H1 (cell line): ENCODE measurements at regions not wholly inside any gene's neighbourhood (a gene's known extent, or its start where the extent isn't known, plus 50 kb on each side); places are given as distances from the start of the nearest gene placed in this dataset.

Experiments
- CEBPB ChIP-seq: IDR thresholded peaks from 2 replicates; pipeline ENCODE4 v1.6.1; 2012; ENCODE audit warnings: low read depth, low read length
- CHD1 ChIP-seq: IDR thresholded peaks from 2 replicates; pipeline ENCODE4 v1.6.1; 2012; ENCODE audit warnings: low read depth, low read length, improper control_type of control experiment
- CHD7 ChIP-seq: fragments of 300-600 bp; sonication (generic); IDR thresholded peaks from 2 replicates; pipeline ENCODE4 v1.7.1; 2012; ENCODE audit warnings: low read length, moderate library complexity, mild to moderate bottlenecking, inconsistent platforms; ENCODE audit not compliant: insufficient replicate concordance
- USF2 ChIP-seq: IDR thresholded peaks from 2 replicates; pipeline ENCODE4 v1.6.1; 2011; ENCODE audit warnings: low read length, improper control_type of control experiment

- TF ChIP-seq CHD7, result no peak
- no peak for TF ChIP-seq CEBPB
- no peak for TF ChIP-seq CHD1
- TF ChIP-seq USF2, result no peak
Observed at GRCh38 chr12:47396902-47397663, 308.7 kb downstream of the RPAP3 start (continued).
